Keratinocyte (primary cell): ENCODE measurements at regions not wholly inside any gene's neighbourhood (a gene's known extent, or its start where the extent isn't known, plus 50 kb on each side); places are given as distances from the start of the nearest gene placed in this dataset.

Experiments used
- DNase-seq: peaks from one replicate; pipeline ENCODE4 v3.0.0-alpha.2; 2011; ENCODE audit warnings: low read depth, missing footprints, low spot score
- FAIRE-seq: peaks from 2 replicates; lab custom pipeline; 2011; peaks lifted over from hg19 to GRCh38; lab: Jason Lieb, UNC
- H2AFZ ChIP-seq: 2 replicates; pipeline ENCODE4 v1.6.0; 2012; ENCODE audit warnings: low read length, control low read depth, inconsistent platforms; ENCODE audit not compliant: control insufficient read depth
- H3K27ac ChIP-seq: 2 replicates; pipeline ENCODE4 v1.5.1; 2011; ENCODE audit warnings: low read length; ENCODE audit not compliant: control insufficient read depth, insufficient read depth
- H3K27me3 ChIP-seq: 3 replicates; pipeline ENCODE4 v1.6.0; 2011; ENCODE audit warnings: low read length; ENCODE audit not compliant: control insufficient read depth, insufficient read depth; ENCODE audit errors: extremely low read depth
- H3K36me3 ChIP-seq, 2 experiments: 2 replicates in 1 of 2; 3 replicates in 1 of 2; pipeline ENCODE4 v1.5.1; 2011; ENCODE audit warnings: low read length in 2 of 2, mild to moderate bottlenecking in 1 of 2; ENCODE audit not compliant: control insufficient read depth in 2 of 2, insufficient read depth in 2 of 2; ENCODE audit errors: extremely low read depth in 1 of 2
- H3K4me1 ChIP-seq: 3 replicates; pipeline ENCODE4 v1.5.1; 2011; ENCODE audit warnings: low read length; ENCODE audit not compliant: control insufficient read depth, insufficient read depth; ENCODE audit errors: extremely low read depth
- H3K4me2 ChIP-seq: 3 replicates; pipeline ENCODE4 v1.6.0; 2011; ENCODE audit warnings: low read depth, low read length; ENCODE audit not compliant: control insufficient read depth, insufficient read depth; ENCODE audit errors: extremely low read depth
- H3K4me3 ChIP-seq, 3 experiments: fragments of 200-600 bp in 1 of 3; sonication (generic) in 1 of 3; 2 replicates in 2 of 3; 3 replicates in 1 of 3; pipeline ENCODE4 v1.5.1; 2011 to 2016; ENCODE audit warnings: low read length in 3 of 3, mild to moderate bottlenecking in 3 of 3, control low read depth in 2 of 3, inconsistent platforms in 1 of 3, low read depth in 1 of 3, mixed read lengths in 1 of 3, mixed run types in 1 of 3, moderate library complexity in 1 of 3; ENCODE audit not compliant: control insufficient read depth in 2 of 3, insufficient read depth in 2 of 3; ENCODE audit errors: extremely low read depth in 1 of 3
- H3K79me2 ChIP-seq: 2 replicates; pipeline ENCODE4 v1.6.0; 2012; ENCODE audit warnings: low read length; ENCODE audit not compliant: control insufficient read depth, insufficient read depth
- H3K9ac ChIP-seq: 3 replicates; pipeline ENCODE4 v1.6.0; 2011; ENCODE audit warnings: low read length; ENCODE audit not compliant: control insufficient read depth, insufficient read depth; ENCODE audit errors: extremely low read depth
- H3K9me1 ChIP-seq: 3 replicates; pipeline ENCODE4 v1.6.0; 2011; ENCODE audit warnings: low read length; ENCODE audit not compliant: control insufficient read depth, insufficient read depth; ENCODE audit errors: extremely low read depth
- H3K9me3 ChIP-seq: 2 replicates; pipeline ENCODE4 v1.5.1; 2012; ENCODE audit warnings: low read depth, low read length; ENCODE audit not compliant: control insufficient read depth
- H4K20me1 ChIP-seq: 3 replicates; pipeline ENCODE4 v1.6.0; 2011; ENCODE audit warnings: low read length; ENCODE audit not compliant: control insufficient read depth, insufficient read depth; ENCODE audit errors: extremely low read depth
- EZH2 ChIP-seq: IDR thresholded peaks from one replicate; pipeline ENCODE4 v1.6.1; 2012; ENCODE audit warnings: inconsistent platforms, mild to moderate bottlenecking, low read length, moderate library complexity
- dilution Hi-C: fragments of 300-500 bp; cut with MboI; formaldehyde crosslinking; loops from one replicate; pipeline ENCODE4 v1.7.0; 2020; ENCODE audit warnings: low sequenced_read_pairs; ENCODE audit not compliant: extremely low pct_ligation_motif_present
- TF ChIP-seq, protein P1 (sequence below), 3 experiments: IDR thresholded peaks in 1 of 3; conservative IDR thresholded peaks in 1 of 3; optimal IDR thresholded peaks in 1 of 3; 2 replicates in 2 of 3; 3 replicates in 1 of 3; pipeline versions ENCODE3 to v1.5.1; 2011; ENCODE audit warnings: low read length in 3 of 3, mild to moderate bottlenecking in 3 of 3, moderate library complexity in 2 of 3, control low read depth in 1 of 3, inconsistent platforms in 1 of 3; ENCODE audit not compliant: insufficient read depth in 2 of 3; ENCODE audit errors: extremely low read depth in 1 of 3

DNA sequence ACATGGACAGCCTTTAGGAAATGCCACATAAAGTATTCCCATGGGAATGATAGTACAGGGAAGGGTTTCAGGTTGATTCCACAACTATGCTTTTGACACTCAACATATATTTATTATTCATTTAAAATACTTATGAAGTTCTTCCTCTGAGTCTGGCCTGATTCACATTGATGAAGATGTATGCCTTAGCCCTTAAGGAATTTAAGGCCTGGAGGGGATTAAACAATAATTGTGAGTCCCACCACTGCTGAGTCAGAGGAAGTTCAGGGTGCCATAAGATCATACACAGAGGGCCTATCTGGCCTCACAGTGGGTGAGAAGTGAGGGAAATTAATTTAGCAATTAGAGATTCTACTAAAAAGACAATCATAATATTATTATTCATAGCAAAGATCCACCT lies 161.1 kb upstream of the SNX19 start:
- DNase-seq = no peak

DNA sequence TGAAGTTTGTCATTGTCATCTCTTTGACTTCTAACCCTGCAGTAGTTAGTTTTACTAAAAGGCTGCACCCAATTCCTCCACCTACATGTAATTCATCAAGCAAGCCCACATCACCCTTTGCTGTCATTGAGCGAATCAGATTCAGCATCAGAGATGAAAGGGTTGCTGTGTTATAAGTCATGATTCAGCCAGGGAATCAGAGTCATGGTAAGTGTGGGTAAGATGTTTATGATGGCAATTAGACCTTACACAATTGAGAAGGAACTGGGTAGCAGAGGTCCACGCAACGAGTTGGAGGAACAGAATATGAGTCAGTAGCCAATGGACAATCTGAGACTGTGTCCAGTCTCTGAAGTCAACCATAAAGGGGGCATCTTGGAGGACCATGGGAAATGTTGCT lies 162.8 kb upstream of the SNX19 start:
- no peak overlapping the region for H3K4me3 ChIP-seq
- no peaks in the 10 kb centered on the region for H4K20me1 ChIP-seq
- H3K4me2 ChIP-seq = no peak overlapping the region
- H3K36me3 ChIP-seq = no peaks in the 10 kb centered on the region
- no peaks in the 10 kb centered on the region for H3K9me3 ChIP-seq
- H2AFZ ChIP-seq = no peak overlapping the region
- DNase-seq (no peak), FAIRE-seq (no peak)
- H3K27me3 ChIP-seq = no peaks in the 10 kb centered on the region
- no peaks in the 10 kb centered on the region for H3K9me1 ChIP-seq
- dilution Hi-C loops = no loop called here
- no peak overlapping the region for H3K9ac ChIP-seq
- H3K79me2 ChIP-seq = no peaks in the 10 kb centered on the region
- peaks cover 9% of the 10 kb centered on the region for H3K4me1 ChIP-seq
- TF ChIP-seq, protein P1, sequence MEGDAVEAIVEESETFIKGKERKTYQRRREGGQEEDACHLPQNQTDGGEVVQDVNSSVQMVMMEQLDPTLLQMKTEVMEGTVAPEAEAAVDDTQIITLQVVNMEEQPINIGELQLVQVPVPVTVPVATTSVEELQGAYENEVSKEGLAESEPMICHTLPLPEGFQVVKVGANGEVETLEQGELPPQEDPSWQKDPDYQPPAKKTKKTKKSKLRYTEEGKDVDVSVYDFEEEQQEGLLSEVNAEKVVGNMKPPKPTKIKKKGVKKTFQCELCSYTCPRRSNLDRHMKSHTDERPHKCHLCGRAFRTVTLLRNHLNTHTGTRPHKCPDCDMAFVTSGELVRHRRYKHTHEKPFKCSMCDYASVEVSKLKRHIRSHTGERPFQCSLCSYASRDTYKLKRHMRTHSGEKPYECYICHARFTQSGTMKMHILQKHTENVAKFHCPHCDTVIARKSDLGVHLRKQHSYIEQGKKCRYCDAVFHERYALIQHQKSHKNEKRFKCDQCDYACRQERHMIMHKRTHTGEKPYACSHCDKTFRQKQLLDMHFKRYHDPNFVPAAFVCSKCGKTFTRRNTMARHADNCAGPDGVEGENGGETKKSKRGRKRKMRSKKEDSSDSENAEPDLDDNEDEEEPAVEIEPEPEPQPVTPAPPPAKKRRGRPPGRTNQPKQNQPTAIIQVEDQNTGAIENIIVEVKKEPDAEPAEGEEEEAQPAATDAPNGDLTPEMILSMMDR (optimal IDR thresholded peaks at IDR 0.05 in 1 of 3, IDR thresholded peaks at IDR 0.05 in 1 of 3, conservative IDR thresholded peaks at IDR 0.05 in 1 of 3; ENCODE audit: extremely low read depth in 1 of 3, insufficient read depth in 2 of 3, low read length in 3 of 3) = no peak
- no peak for TF ChIP-seq EZH2
- no peak overlapping the region for H3K27ac ChIP-seq

More for the DNA sequence above, 161.1 kb upstream of the SNX19 start:
- Histone ChIP-seq H3K36me3 (no peaks in the 10 kb centered on the region), H3K4me1 (peaks cover 9% of the 10 kb centered on the region), H3K9me3 (no peaks in the 10 kb centered on the region), H3K79me2 (no peaks in the 10 kb centered on the region), H4K20me1 (no peaks in the 10 kb centered on the region), H3K27ac (no peak overlapping the region), H3K9ac (no peak overlapping the region), H3K27me3 (no peaks in the 10 kb centered on the region), H3K4me2 (no peak overlapping the region), H3K9me1 (no peaks in the 10 kb centered on the region), H2AFZ (no peak overlapping the region), H3K4me3 (no peak overlapping the region)
- dilution Hi-C loops = no loop called here
- no peak for FAIRE-seq
- TF ChIP-seq EZH2 = no peak
- TF ChIP-seq, protein P1 (optimal IDR thresholded peaks at IDR 0.05 in 1 of 3, IDR thresholded peaks at IDR 0.05 in 1 of 3, conservative IDR thresholded peaks at IDR 0.05 in 1 of 3; ENCODE audit: extremely low read depth in 1 of 3, insufficient read depth in 2 of 3, low read length in 3 of 3) = no peak
